HPDE6-E6E7 (cell line): ENCODE measurements at regions not wholly inside any gene's neighbourhood (a gene's known extent, or its start where the extent isn't known, plus 50 kb on each side); places are given as distances from the start of the nearest gene placed in this dataset.
"Not testable (repeated sequence)": the region's sequence is repeated elsewhere in the genome, so short reads cannot be mapped to it uniquely, and the experiment has no call there.

Source experiments
- DNase-seq: peaks from one replicate; pipeline ENCODE4 v3.0.0; 2011; ENCODE audit warnings: missing footprints; ENCODE audit errors: extremely low spot score

DNA sequence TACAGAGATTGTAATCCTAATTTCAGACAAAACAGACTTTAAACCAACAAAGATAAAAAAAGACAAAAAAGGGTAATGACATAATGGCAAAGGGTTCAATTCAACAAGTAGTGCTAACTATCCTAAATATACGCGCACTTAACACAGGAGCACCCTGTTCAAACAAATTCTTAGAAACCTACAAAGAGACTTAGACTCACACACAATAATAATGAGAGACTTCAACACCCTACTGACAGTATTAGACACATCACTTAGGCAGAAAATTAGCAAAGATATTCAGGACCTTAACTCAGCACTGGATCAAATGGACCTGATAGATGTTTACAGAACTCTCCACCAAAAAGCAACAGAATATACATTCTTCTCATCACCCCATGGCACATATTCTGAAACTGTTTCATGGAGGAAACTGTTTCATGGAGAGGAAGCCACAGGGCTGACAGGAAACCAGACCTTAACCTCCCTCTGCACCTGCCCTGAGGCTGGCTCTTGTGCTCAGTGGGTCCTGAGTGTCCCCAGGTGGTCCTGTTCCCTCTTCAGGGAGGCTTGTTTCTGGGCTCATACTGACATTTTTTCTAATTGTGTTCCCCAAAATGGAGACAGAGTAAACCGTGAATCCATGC, 54.7 kb downstream of the OR4M2 start:
- not testable (repeated sequence) for DNase-seq

DNA sequence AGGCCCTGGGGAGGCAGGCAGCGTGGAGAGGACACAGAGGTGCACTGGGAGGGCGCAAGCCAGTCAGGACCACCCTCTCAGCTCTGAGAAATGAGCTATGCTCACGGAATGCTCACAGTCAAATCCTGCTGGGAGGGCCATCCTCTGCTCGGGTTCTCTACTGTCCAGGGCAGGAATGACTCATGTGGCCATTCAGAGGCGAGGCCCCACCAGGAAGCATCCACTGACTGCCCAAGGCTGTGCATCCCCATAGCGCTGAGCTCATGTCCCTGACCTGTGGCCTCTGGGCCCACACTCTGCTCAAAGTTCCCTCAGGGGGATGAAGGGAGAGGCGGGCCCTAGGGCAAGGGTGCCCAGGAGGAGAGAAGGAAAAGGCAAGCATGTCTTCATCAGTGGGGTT, 57.2 kb downstream of the OR4M2 start:
- DNase-seq: not testable (repeated sequence)

DNA sequence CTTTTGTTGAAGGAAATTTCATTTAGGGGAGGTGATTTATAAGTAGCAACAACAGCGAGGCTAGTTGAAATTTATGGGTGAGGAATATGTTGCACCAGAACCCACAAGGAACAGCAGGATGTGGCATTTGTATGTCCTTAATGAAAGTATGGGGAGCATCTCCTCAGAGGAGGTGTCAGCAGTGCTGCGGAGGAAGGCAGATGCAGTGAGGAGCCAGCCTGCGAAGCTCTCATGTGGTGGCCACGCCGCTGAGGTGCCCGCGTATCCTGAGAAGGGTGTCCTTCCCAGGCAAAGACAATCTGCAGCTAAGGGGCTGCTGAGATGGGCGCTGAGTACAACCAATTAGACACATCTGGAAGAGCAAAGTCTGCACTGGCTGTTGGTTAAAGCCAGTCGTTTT, 60.8 kb downstream of the OR4M2 start:
- DNase-seq: not testable (repeated sequence)

DNA sequence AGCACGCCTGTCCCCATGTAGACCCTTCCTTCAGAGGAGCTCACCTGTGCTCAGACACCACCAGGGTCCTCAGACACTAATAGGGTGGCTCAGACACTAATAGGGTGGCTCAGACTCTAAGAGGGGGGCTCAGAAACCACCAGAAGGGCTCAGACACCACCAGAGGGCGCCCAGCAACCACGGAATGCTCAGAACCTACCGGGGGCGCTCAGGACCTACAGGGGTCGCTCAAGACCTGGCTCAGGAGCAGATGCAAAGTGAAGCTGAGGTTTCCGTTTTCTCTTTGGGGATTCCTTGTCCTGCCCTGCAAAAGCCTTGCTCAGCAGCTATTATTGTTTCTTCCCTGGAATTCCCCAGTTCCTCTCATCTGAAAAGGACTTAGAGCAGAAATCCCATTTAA, 67.8 kb downstream of the OR4M2 start:
- not testable (repeated sequence) for DNase-seq

DNA sequence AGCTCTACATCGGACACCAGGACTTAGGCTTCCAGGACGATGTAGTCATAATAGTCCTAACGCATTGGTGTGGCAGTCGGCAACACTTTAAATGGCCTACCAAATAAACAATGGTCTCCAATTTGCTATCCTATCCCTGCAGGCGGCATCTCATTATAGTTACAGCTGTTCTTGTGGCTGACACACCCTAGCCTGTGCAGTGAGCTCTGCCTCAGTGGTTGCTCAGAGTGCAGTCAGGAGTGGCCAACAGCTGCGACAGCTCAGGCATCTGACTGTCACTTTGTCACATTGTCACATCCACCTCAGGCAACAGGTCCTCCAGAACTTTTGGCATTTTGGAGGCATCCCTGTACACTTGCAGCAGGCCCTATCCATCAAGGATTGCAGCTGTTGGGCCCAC, 77.9 kb downstream of the OR4M2 start:
- not testable (repeated sequence) for DNase-seq

DNA sequence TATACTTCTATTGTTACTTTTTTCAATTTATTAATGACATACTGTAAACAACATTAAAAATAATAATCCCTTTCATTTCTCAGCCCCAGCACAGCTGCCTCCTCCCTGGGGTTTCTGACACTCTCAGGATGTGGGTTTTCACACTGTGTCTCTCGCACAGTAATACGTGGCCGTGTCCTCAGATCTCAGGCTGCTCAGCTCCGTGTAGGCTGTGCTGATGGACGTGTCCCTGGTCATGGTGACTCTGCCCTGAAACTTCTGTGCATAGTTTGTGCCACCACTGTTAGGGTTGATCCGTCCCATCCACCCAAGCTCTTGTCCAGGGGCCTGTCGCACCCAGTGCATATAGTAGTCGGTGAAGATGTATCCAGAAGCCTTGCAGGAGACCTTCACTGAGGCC, 80.0 kb downstream of the OR4M2 start:
- DNase-seq: not testable (repeated sequence)

DNA sequence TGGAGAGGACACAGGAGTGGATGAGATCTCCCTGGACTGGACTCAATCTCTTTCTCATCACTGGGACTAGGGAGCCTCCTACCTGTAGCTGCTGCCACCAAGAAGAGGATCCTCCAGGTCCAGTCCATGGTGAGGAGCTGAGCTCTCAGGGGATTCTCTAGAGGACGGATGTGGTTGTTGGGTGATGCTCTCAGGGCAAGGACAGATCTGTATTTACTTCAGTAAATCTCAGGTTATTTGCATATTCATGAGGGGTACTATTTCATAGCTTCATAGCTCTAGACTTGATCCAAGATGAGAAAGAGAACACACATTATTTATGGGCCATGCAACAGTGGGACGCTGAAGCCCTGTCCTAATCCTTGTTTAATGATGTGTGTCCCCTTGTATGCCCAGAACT, 80.4 kb downstream of the OR4M2 start:
- not testable (repeated sequence) for DNase-seq

DNA sequence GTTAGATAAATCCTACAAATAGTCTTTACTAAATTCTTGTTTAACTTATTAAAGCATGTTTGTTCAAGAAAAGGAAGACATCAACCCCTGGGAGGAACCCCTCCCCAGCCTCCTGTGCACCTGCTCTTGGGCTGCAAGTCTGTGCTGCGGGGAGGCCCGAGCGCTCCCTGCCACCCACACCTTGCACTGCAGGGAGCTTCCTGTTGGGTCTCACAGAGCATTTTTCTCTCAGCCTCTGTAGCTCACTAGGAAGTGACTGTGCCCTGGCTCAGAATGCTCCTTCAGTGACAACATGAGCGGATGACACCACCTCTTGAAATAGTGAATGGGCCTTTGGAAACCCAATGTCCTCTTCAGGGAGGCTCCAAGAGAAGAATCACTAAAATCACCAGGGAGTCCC, 81.1 kb downstream of the OR4M2 start:
- DNase-seq: not testable (repeated sequence)

DNA sequence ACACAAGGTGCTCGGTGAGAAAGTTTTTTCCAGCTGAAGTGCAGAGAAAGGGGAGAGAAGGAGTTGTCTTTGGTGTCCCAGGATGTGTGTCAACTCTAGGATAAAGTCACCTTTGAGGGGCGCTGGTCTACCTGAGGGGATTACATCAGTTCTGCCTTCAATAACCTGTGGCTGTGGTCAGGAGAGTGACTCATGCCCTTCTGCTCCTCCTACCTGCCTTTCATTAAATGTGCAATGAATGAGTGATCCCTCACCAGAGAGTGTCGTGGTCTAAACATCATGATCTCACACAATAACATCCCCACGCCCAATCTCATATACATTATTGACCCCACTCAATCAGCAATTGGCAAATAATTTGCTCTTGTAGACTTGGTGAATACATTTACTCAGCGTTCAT, 83.4 kb downstream of the OR4M2 start:
- not testable (repeated sequence) for DNase-seq

DNA sequence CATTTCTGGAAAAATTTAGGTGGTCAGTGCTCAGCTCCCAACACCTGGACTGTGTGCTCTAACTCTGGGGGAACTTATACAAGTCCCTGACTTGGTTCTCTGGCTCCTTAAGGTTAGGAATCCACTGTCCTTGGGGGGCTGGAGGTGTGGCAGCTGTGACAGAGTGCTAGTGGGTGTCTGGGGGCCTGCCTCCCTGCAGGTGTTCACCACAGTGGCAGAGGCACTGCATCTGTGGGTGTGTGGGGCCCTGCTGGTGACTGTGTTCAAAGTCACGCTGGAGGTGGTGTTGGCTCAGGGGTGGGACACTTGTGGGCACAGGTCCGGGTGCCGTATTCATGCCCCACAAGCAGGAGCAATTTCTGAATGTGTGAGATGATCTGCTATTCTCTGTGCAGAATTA, 87.2 kb downstream of the OR4M2 start:
- not testable (repeated sequence) for DNase-seq

DNA sequence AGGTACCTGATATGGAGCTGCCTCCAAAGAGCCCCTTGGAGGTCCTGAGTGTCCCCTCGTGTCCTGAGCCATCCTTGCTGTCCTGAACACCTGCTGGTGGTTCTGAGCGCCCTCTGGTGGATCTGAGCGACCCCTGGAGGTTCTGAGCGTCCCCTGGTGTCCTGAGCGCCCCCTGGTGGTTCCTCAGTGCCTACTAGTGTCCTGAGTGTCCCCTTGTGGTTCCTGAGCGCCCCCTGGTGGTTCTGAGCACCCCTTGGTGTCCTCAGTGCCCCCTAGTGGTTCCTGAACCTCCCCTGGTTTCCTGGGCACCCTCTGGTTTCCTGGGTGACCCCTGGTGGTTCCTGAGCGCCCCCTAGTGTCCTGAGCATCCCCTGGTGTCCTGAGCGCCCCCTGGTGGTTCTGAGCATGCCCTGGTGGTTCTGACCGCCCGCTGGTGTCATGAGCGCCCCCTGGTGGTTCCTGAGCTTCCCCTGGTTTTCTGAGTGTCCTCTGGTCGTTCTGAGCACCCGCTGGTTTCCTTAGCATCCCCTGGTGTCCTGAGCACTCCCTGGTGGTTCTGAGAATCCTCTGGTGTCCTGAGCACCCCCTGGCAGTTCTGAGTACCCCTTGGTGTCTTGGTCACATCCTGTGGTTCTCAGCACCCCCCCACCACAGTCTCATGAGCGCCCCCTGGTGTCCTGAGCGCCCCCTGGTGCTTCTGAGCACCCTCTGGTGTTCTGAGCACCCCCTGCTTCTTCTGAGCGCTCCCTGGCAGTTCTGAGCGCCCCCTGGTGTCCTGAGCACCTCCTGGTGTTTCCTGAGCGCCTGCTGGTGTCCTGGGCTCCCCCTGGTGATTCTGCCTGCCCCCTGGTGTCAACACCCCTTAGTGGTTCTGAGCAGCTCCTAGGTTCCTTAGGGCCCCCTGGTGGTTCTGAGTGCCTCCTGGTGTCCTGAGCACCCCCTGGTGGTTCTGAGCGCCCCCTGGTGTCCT, 93.0 kb downstream of the OR4M2 start:
- not testable (repeated sequence) for DNase-seq

DNA sequence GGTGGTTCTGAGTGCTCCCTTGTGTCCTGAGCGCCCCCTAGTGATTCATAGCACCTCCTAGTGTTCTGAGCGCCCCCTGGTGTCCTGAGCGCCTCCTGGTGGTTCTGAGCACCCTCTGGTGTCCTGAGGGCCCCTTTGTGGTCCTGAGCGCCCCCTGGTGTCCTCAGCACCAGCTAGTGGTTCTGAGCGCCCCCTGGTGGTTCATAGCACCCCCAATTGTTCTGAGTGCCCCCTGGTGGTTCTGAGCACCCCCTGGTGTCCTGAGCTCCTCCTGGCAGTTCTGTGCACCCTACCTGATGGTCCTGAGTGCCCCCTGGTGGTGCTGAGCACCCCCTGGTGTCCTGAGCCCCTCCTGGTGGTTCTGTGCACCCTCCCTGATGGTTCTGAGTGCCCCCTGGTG, 93.8 kb downstream of the OR4M2 start:
- DNase-seq: not testable (repeated sequence)

DNA sequence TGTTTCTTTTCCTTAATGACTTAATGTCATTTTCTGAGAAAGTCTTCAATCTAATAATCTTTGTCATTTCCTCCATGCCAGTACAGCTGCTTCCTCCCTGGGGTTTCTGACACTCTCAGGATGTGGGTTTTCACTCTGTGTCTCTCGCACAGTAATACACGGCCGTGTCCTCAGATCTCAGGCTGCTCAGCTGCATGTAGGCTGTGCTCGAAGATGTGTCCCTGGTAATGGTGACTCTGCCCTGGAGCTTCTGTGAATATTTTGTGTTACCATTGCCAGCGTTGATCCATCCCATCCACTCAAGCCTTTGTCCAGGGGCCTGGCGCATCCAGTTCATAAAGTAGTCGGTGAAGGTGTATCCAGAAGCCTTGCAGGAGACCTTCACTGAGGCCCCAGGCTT, 97.6 kb downstream of the OR4M2 start:
- DNase-seq: not testable (repeated sequence)

DNA sequence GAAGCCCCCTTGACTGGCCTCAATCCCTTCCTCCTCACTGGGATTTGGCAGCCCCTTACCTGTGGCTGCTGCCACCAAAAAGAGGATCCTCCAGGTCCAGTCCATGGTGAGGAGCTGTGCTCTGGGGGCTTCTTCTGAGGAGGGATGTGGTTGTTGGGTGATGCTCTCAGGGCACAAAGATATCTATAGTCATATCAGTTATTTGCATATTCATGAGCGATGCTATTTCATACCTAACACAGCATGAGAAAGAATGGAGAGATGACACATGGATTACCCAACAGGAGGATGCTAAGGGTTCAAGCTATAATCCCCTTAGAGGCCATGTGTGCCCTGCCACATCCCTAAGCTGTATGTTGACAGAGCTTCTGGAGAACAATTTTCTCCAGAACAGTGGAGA, 98.1 kb downstream of the OR4M2 start:
- DNase-seq: not testable (repeated sequence)

DNA sequence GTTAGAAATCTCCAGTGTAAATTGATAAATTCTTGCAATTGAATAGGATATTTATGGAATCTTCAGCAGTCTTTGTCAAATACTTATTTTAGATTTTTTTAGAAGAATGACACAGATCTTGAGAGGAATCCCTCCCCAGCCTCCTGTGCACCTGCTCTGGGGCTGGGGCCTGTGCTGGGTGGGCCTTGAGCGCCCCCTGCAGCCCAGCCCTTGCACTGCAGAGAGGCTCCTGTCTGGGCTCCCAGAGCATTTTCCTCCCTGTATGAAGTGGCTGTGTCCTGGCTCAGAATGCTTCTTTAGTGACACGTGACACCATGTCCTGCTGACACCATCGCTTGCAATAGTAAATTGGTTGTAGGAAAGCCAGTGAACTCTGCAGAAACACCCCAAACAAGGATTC, 98.7 kb downstream of the OR4M2 start:
- not testable (repeated sequence) for DNase-seq

DNA sequence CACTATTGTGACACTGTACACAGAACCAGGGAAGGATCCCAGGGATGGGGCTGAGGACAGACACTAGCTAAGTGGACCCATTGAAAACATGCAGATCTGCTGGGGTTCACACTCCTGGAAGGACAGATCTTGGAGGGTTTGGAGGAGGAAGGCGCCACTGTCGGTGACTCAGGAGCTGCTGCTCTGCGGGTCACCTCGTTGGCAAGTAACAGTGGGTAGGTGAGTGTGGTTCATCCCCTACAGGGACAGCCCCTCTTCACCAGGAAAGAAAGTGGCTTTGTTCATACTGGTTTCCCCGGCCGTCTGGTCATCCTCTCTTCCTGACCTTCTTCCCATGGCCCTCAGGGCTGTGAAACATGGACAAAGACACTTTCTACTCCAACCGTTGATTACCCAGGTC, 100.3 kb downstream of the OR4M2 start:
- not testable (repeated sequence) for DNase-seq

DNA sequence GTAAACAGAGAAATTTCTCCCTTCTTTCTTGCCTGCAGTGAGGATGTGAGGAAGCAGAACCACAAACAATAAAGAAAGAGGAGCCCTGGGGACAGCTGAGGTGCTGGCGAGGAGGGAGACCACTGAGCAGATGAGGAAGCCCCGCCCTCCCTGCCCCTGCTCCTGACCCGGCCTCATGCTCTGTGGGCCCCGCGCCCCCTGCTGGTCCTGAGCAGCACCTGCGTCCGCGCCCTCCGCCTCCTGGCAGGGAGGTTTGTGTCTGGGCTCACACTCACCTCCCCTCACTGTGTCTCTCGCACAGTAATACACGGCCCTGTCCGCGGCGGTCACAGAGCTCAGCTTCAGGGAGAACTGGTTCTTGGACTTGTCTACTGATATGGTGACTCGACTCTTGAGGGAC, 104.4 kb downstream of the OR4M2 start:
- not testable (repeated sequence) for DNase-seq

DNA sequence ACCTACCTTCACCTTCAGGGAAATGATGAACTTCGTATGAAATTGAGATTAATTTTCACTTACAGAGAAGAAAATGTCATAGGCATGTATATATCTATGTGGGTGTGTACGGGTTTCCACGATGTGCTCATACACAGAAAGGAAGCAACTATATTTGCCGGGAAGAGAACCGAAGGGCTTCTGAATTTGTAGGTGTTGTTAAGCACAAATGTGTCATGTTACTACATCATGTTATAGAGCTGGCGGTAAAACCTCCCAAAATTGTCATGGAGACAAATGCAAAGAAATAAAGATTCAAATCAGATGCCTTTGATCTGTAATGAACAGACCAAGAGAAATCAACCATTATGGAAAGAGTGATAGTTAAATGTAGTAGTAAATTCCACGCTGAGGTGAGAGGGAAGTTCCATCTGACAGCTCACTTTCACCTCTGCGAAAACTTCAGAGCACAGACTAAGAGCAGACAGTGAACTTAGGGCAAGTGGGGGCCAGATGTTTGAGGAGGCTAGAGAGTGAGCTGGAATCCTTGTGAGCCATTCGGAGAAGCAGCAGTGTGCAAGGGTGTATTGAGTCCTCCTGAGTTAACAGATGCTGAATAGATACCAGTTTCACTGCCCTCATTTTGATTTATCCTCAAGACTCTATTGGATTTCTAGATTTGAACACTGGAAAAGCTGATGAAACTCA, 106.7 kb downstream of the OR4M2 start:
- DNase-seq: not testable (repeated sequence)

DNA sequence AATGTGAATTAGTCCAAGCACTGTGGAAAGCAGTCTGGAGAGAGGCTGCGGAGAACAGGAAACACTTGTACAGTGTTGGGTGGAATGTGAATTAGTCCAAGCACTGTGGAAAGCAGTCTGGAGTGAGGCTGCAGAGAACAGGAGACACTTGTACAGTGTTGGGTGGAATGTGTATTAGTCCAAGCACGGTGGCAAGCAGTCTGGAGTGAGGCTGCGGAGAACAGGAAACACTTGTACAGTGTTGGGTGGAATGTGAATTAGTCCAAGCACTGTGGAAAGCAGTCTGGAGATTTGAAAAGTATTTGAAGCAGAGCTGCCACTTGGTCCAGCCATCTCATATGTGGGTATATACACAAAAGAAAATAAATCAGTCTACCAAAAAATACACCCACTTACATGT, 111.5 kb downstream of the OR4M2 start:
- DNase-seq: not testable (repeated sequence)

DNA sequence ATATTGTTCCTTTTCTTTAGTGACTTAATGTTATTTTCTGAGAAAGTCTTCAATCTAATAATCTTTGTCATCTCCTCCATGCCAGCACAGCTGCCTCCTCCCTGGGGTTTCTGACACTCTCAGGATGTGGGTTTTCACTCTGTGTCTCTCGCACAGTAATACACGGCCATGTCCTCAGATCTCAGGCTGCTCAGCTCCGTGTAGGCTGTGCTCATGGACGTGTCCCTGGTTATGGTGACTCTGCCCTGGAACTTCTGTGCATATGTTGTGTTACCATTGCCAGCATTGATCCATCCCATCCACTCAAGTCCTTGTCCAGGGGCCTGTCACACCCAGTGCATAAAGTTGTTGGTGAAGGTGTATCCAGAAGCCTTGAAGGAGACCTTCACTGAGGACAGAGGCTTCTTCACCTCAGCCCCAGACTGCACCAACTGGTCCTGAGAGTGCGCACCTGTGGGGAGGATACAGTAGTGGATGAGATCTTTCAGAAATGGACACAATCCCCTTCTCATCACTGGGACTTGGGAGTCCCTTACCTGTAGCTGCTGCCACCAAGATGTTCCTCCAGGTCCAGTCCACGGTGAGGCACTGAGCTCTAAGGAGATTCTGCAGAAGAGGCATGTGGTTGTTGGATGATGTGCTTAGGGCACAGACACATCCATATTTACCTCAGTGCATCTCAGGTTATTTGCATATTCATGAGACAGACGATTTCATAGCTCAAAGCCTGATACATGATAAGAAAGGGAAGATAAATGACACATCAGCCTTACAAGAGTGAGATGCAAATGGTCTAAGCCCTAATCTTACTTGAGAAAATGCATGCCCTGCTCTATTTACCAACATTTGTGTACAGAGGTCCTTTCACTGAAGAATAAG, 114.7 kb downstream of the OR4M2 start:
- not testable (repeated sequence) for DNase-seq

DNA sequence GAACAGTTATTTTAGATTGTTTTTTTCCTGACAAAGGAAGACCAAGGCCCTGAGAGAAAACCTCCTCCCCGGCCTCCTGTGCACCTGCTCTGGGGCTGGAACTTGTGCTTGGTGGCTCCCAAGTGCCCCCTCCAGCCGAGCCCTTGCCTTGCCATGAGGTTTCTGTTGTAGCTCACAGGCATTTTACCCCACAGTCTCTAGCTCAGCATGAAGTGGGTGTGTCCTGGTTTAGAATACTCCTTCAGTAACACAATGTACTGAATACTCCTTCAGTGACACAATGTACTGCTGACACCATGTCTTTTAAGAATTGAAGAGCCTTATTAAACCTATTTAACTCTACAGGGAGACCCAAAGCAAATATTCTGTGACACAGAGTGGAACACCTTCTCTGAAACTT, 116.1 kb downstream of the OR4M2 start:
- DNase-seq: not testable (repeated sequence)
